Right renal cortex interstitium (tissue), 3 donors: ENCODE measurements at regions not wholly inside any gene's neighbourhood (a gene's known extent, or its start where the extent isn't known, plus 50 kb on each side); places are given as distances from the start of the nearest gene placed in this dataset.

ENCODE experiments used
- DNase-seq, 3 donors: peaks; one replicate each; pipeline ENCODE4 v3.0.0-alpha.2; 2013; ENCODE audit warnings: low read depth in 3 of 3, low spot score in 2 of 3

DNA sequence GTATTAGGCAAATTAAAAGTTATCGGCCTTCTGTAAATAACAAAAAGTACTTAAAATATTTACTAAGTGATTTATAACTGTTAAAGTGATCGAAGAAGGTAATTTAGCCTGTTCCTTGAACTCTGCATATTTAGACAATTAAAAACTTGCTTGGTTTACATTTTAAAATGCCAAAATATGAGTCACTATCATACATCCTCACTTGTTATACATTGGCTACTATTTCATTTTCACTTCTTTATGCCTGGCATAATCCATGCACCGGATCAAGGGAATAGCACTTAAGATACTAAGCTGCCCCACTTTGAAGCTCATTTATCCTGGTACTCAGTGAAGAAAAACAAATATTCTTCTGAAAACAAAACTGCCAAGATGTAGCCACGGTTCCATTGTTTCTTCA, 344.6 kb downstream of the UBE3D start:
- no peak for DNase-seq

DNA sequence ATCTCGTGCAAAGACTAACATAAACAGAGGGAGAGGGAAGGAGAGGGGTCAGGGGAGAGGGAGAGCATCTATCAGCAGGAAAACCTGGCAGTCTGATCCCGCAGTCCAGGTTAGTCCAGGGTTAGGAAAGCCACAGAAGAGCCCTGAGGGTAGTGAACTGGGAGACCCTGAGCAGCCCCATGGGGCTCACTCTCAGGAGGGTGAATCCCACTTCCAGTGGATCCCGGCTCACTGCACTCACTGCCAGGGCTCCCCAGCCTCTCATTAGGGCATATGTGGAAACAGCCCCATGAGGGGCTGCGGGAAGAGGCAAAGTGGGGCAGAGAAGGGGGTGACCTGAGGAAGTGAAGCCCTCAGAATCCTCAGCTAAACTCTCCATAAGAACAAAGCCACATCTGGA, 329.9 kb downstream of the UBE3D start:
- DNase-seq, result no peak

DNA sequence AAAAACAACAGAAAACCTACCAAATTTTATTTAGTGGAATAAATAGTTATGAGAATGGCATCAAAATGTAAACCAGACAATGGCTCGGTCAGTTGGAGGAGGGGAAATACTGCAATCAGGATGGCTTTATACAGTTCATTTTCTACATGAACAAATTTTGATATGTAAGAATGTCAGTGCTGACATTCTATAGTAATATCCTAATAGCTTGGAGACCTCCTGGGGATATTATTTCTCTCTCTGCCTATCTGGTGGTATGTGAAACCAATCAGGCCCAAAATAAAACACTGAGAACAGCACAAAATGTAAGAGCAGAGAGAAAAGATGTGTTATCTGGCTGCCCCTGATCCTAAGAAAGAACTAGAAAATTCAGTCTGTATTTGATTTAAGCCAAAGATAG, 327.7 kb downstream of the UBE3D start:
- no peak for DNase-seq

DNA sequence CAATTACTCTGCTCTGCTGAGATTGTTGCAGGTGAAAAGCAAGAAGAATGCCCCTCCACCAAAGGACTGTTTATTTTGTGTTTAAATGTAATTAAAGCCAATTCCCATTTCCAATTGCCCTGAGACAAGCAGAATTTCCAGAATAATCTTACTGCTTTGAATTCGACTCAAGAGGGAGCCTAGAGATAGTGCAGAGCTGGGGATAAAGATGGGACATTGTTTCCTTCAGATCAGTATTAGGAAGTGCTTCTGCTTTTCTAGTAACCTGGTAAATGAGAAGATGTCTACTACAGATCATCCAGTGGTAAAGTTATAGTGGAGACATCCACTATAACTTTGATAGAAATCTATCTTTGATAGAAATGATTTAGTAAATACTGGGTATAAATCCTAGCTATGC, 326.9 kb downstream of the UBE3D start:
- no peak for DNase-seq

DNA sequence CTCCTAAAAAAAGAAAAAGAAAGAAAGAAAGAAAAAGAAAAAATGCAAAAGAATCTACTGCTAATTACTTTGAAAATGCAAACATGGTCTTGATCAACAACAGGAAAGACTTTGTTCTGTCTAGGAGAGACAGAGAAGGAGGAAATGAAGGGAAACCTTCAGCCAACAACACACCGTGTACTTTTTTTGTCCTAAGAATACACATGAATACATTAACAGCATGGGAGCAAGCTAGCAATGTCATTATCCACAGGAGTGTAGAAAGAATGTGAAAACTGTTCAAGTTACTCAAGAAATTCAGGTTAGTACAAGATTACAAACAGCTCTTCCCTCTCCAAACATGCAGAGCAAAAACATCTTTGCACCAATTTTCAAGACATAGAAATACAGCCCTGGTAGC, 326.3 kb downstream of the UBE3D start:
- no peak for DNase-seq

DNA sequence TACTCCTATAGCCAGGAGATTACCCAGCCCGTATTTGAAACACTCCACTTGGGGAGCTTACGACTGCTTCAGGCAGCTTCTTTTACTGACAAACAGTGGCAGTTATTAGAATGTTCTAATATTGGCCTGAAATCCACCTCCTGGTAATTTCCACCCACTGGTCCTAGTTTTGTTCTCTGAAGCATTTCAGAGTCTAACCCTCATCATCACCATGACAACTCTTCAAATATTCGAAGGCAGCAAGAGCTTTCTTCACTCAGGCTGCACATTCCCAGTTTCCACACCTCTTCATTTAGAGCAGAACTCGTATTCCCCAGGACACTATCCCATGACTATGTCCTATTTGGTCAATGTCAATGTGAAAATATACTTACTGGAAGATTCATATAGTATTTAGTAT, 325.6 kb downstream of the UBE3D start:
- no peak for DNase-seq

DNA sequence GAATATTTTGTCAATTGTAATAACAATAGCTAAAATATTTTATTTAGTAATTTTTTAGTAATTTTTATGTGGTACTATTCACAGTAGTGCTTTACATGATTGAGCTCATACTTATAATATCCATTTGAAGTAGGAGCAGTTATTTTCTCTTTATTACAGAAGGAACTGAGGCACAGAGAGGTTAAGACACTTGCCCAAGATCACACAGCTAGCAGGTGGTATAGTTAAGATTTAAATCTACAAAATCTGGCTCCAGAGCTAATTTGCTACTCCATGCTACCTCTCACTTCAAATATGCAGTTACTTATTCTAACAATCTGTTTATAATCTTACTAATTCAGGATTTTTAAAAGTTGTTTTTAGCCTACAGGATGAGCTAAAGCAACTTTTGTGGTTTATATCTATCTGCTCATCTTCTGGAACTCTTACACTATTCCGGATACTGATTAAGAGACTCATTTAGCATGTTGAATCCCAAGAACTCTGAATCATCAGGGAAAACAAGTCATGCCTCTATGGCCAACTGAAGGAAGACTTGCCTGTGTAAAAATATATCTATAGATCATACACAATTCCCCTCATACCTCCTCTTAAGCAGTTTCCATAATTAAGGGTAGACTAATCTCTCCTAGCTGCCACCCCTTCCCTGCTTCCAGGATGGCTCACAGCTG, 324.2 kb downstream of the UBE3D start:
- DNase-seq, result no peak

DNA sequence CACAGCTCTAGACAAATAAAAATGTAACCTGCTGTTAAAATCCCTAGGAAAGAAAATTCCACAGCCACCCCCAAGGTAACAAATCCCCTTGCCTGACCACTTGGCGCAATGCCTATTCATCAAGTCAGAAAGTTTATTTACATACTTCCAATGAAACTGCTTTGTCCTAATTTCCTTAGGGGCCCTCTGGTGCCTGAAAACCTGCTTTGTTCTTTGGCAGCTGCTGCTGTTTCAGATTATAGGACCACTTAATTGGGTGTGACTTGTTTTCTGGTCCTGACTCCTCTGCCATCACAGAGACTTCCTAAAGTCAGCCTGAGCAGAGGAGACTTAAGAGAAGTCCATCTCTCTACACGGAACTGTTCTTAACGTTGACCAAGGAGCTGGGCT, 323.6 kb downstream of the UBE3D start:
- no peak for DNase-seq

DNA sequence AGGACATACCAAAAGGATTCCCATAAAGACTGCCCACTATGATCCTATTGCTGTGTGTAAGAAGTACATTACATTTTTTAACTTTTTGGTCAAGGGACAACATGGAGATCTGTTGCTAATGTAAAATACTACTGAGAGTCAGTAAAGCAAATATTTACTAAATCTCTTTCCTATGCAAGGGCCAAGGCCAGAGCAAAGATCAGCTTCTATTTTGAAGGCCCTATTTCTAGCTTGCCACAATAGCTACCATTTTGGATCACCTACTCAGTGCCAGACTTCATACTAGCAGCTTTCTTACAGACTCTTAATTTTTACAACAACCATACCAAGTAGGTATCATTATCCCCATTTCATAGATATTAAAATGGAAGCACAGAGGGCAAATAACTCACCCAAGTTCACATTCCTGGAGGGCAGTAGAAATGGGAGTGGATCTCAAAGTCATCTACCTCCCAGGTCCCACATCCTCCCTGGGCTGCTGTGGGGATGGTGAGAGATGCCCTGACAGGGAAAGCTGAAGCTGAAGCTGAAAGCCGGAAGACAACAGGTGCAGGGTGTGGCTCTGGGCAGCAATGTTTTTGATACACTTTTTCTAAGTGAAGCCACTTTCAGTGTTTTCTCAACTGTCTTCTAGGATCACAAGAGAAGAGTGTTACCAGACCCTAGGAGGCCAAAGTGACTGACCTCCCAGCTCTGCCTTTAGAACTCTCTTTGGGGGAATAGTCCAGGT, 321.2 kb downstream of the UBE3D start:
- DNase-seq, result no peak

DNA sequence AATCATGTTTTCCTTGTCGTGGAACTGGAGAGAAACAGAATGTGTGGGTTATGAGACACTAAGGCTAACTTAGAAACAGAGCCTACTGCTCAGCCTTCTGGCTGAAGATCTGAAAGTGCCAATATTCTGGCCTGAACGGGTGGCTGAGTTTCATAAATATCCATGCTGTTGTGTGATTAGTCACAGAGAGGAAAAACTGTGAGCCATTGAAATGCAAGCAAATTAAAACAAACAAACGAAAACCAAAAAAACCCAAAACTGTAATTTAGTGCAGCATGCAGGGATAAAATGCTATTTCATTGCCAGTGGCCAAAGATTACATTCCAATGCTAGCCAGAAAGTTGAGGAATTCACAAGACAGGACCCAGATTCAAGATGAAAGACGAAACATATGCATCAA, 315.1 kb downstream of the UBE3D start:
- no peak for DNase-seq

DNA sequence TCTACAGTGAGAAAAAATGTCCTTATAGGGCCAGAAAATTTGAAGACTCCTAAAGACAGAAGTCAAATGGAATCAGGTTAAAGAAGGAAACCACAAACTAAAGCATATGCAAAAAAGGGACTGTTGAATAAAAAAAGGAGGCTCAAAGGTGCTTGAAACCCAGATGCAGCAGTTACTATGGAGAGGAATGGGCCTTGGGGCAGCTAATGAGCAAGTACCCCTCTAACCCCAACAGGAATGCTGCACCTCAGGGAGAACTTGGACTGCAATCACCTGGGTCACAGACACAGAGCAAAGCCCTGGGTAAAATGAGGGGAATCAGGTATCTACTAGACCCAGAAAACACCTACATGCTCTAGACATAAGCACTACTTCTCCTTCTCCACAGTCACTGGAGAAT, 313.9 kb downstream of the UBE3D start:
- no peak for DNase-seq

DNA sequence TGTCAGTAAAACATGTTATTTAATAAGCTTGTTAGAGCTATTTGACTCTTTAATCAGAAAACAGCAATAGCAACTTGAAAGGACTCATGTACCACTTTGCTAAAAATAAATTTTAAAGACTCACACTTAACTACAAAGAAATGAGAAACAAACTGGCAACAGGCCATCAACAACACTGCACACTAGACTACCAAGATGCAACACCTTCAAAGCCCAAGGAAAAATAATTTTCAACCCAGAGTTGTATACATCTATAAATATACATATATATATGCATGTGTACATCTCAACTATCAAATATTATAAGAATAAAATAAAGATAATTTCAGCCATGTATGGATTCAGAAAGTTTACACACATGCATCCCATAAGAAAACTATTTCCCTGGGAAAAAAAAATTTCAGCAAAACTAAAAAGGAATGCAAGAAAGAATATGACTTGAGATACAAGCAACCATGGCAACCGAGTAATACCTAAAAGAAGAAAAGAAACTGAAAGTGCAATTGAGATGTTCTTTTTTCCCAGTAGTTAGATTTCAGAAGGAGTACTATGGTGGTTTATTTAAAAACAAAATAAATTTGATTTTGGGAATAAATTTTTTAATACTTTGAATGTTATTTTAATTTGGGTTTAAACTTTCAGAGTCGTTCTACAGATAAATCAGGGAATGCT, 303.8 kb downstream of the UBE3D start:
- DNase-seq, result no peak

DNA sequence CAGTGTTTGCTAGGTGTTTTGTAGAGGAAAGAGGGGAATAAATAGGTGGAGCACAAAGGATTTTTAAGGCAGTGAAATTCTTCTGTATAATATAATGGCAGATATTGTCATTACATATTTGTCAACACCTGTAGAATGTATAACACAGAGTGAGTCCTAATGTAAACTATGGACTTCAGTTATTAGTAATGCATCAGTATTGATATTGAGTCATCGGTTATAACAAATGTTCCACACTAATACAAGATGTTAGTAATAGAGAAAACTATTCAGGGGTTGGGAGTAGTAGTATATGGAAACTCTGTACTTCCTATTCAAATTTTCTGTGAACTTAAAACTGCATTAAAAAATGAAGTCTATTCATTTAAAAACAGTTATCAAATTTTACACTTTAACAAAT, 299.2 kb downstream of the UBE3D start:
- DNase-seq, result no peak

DNA sequence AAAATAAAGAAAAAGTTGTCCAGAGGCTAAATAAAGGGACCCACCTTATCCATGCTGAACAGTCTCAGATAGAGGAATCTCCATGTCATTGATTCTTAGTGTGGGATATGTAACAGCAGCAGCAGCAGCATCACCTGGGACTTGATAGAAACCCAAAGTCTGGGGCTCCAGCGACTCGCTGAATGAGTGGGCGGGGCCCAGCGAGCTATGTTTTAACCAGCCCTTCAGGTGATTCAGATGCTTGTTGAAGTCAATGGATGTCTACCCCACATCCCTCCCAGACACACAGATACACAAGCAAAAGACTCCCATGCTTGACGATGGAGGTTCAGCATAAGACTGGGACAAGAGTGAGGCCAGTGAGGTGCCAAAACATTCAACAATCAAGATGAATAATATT, 298.6 kb downstream of the UBE3D start:
- DNase-seq, result no peak

DNA sequence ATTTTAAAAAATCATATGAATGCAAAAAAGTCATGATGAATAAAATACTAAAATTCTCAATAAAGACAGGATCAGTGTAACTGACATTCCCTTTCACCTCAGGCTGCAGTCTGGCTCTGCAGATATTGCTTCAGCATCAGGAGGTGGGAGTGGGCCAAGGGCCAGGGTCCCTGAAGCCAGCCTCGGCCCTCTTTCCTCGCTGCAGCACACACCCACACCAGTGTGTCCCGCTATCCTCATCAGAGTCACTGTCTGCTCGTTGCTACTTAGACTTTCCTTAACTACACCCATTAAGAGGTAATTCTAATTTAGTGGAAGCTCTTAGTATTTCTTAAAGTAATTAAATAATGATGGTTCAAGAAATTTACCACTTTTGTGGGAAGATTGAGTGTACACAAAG, 298.2 kb downstream of the UBE3D start:
- DNase-seq, result no peak

DNA sequence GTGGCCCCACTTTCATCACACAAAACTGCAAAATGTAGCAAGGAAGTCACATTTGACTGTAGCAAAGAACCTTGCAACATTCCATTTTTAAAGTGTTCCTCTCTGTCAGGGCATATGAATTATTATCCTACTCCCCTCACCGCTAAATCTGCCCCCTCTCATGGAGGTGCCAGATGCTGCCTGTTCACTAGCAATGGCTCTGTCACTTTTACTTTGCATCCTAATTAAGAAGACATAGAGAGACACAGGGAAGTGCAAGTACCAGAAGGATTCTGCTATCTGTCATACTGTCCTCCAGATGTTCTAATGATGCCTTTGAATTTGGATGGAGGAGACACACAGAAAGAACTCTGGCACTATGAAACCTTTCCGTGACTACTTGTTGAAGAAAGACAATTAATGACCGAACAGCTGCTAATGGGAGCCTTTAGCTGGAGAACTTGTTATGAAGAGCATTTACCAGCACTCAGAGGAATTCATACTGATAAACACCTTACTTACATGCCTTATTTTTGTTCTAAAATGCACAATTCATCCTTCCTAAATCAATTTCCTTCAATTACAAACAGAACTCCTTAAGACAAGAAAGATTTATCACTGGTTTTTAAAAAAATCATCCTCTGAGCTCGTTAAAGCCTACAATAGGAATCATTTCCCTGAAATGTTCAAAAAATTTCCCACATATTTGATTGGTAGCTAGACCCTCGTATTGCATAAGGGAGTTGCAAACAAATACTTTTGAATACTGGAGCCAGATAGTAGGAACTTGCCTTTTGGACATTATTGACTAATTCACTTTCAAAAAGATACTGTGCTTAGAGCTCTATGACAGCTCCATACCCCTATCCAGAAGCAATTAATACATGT, 292.6 kb downstream of the UBE3D start:
- DNase-seq, result no peak

DNA sequence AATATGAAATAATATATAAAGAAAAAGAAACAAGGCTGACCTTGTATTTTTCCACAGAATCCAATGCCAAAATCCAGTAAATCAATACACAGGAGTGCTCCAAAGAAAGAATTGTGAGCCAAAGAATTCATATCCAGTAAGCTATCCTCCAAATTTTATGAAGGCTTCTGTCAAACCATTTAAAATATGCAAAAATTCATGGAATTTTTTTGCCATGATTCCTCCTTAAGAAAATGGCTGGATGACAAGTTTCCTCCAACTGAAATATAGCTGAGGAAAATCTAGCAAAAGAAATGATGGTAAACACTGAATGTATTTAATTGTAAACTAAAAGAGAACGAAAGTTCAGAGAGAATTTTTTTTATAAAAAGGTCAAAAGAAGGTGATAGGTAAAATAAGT, 290.3 kb downstream of the UBE3D start:
- DNase-seq, result no peak

DNA sequence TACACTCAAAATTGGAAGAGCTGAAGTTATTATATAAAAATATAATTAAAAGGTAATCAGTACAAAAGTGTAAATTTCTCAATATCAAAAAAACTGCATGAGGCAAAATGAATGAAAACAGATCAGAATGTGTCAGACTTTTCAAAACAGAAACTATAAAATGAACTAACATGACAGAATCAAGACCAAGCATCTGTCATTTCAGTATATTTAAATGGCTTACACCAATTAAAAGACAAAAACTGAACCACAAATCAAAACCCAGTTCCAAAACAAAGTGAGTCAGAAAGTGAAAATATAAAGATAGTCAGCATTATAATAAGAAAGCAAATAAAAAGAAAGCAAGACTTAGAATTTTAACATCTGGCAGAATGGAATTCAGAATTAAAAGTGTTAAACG, 289.7 kb downstream of the UBE3D start:
- no peak for DNase-seq

DNA sequence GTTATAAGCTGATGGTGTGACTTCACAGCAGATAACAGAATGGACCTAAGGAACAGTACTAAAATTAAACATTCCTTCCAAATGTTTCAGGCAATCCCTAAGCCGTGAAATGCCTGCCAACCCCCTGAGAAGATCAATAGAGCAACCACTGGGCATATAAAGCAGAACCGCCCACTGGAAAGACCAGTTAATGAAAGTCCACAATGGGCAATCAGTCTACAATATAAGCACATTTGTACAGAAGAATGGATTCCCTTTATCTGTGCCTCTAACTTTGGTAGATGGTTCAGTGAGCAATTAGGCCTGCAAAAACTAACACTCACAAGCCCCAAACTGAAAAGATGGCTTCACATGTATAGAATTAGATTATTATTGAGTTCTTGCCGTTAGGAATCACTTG, 286.6 kb downstream of the UBE3D start:
- DNase-seq, result no peak

DNA sequence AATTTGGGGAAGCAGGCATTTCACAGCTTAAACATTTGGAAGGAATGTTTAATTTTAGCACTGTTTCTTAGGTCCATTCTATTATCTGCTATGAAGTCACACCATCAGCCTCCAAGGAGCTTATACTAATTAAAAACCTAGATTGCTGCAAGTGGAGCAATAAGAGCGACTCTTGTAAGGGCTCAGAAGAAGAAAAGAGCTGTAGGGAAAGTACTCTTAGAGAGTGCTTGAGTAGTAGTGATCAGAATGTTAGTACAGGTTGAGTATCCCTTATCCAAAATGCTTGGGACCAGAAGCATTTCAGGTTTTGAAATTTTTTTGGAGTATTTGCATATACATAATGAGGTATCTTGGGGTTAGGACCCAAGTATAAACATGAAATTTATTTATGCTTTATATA, 285.3 kb downstream of the UBE3D start:
- DNase-seq, result no peak

DNA sequence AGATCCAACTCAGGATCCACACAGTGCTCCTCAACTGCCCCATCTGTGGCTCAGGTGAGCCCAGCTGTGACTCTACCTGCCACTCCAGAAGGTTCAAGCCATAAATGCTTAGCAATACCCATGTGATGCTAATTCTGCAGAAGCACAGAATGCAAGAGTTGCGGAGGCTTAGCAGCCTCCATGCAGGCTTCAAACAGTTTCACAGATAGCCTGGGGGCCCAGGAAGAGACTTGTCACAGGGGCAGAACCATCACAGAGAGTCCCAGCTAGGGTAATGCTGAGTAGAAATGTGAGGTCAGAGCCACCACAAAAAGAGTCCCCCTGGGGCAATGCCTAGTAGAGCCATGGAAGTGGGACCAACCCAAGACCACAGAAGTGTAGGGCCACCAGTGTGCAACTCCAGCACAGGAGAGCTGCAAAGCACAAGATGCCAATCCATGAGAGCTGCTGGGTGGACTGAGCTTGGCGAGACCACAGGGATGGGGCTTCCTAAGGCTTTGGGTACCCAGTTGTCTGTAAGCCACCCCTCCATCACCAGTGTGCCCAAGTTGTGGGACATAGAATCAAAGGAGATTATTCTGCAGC, 283.9 kb downstream of the UBE3D start:
- DNase-seq, result no peak
